RWPE1 (cell line): ENCODE measurements at regions not wholly inside any gene's neighbourhood (a gene's known extent, or its start where the extent isn't known, plus 50 kb on each side); places are given as distances from the start of the nearest gene placed in this dataset.

Source experiments
- CTCF ChIA-PET: fragments of 350-600 bp; sonication (Branson Sonifier 250); formaldehyde crosslinking; extraction: SDS; loops from one replicate; lab custom pipeline; 2021; lab: Yijun Ruan, JAX
- POLR2A ChIA-PET: fragments of 400-600 bp; formaldehyde crosslinking; extraction: SDS; loops from one replicate; lab custom pipeline; 2020; ENCODE audit warnings: antibody characterized with exemption; ENCODE audit not compliant: low non-redundant PET; lab: Yijun Ruan, JAX
- DNase-seq: peaks from one replicate; pipeline ENCODE4 v3.0.0; 2012; ENCODE audit warnings: low spot score
- H3K27ac ChIP-seq: fragments of 450-650 bp; 2 replicates; pipeline ENCODE4 v1.5.1; 2017
- CTCF ChIP-seq: fragments of 450-650 bp; conservative IDR thresholded peaks from 2 replicates; pipeline ENCODE4 v1.5.1; 2017; ENCODE audit warnings: low read depth, mild to moderate bottlenecking

- POLR2A ChIA-PET, result interaction anchor here (0.6 kb wide), 1 partner anchor 280 kb away, joined by 5 read pairs; no protein-coding TSS in a partner anchor
- H3K27ac ChIP-seq, result no peak overlapping the region
- peak; percentile 55 for TF ChIP-seq CTCF
- CTCF ChIA-PET, result interaction anchor here (1.0 kb wide), 1 partner anchor 16 kb away, joined by 4 read pairs; no protein-coding TSS in a partner anchor
- DNase-seq, result no peak
Measured at GRCh38 chr5:93915142-93915553, 173.7 kb upstream of the POU5F2 start.

- no peak for DNase-seq
- ChIA-PET CTCF (interaction anchor here (0.6 to 1.4 kb wide), 2 partner anchors 17 to 805 kb away, joined by 5 to 6 read pairs; no protein-coding TSS in a partner anchor), POLR2A (no interaction called here)
- no peak overlapping the region for H3K27ac ChIP-seq
- no peak for TF ChIP-seq CTCF
Measured at GRCh38 chr5:93911609-93912008, 170.2 kb upstream of the POU5F2 start.

GRCh38 chr5:93909356-93909755 is 168.0 kb upstream of the POU5F2 start:
- H3K27ac ChIP-seq, result no peak overlapping the region
- POLR2A ChIA-PET, result no interaction called here
- peak; percentile 23; the same call in 1 of the 2 replicates for TF ChIP-seq CTCF
- DNase-seq, result no peak
- CTCF ChIA-PET, result no interaction called here

GRCh38 chr5:93904917-93905316 is 163.5 kb upstream of the POU5F2 start:
- H3K27ac ChIP-seq, result no peak overlapping the region
- TF ChIP-seq CTCF, result no peak
- POLR2A ChIA-PET, result no interaction called here
- DNase-seq, result no peak
- CTCF ChIA-PET, result interaction anchor here (0.6 to 0.9 kb wide), 2 partner anchors 40 to 996 kb away, joined by 3 to 4 read pairs; no protein-coding TSS in a partner anchor

GRCh38 chr5:93902288-93902687 is 160.9 kb upstream of the POU5F2 start:
- H3K27ac ChIP-seq, result no peak overlapping the region
- no peak for DNase-seq
- ChIA-PET CTCF (no interaction called here), POLR2A (no interaction called here)
- TF ChIP-seq CTCF, result no peak

- POLR2A ChIA-PET, result no interaction called here
- CTCF ChIA-PET, result interaction anchor here (0.6 to 1.3 kb wide), 7 partner anchors 12 to 756 kb away, joined by 3 to 4 read pairs (median 3); no protein-coding TSS in a partner anchor
- TF ChIP-seq CTCF, result peak; percentile 56
- peak; percentile 26 for DNase-seq
- H3K27ac ChIP-seq, result no peak overlapping the region
Measured at GRCh38 chr5:93899026-93899600, 157.7 kb upstream of the POU5F2 start.
